IPS-NIHi7 (cell line): ENCODE measurements at regions not wholly inside any gene's neighbourhood (a gene's known extent, or its start where the extent isn't known, plus 50 kb on each side); places are given as distances from the start of the nearest gene placed in this dataset.
"Not testable (repeated sequence)": the region's sequence is repeated elsewhere in the genome, so short reads cannot be mapped to it uniquely, and the experiment has no call there.

ENCODE experiments used
- DNase-seq: peaks from one replicate; pipeline ENCODE4 v3.0.0; 2012; ENCODE audit warnings: mixed read lengths; ENCODE audit errors: extremely low spot score

- no peak for DNase-seq
Measured at GRCh38 chrX:122196343-122196742, 987.7 kb upstream of the GRIA3 start.

- peak; percentile 20 for DNase-seq
Measured at GRCh38 chrX:122203399-122203798, 980.7 kb upstream of the GRIA3 start.

GRCh38 chrX:122218666-122219065, 965.4 kb upstream of the GRIA3 start:
- DNase-seq, result no peak

GRCh38 chrX:122219226-122219625, 964.9 kb upstream of the GRIA3 start:
- DNase-seq, result no peak

- no peak for DNase-seq
Measured at GRCh38 chrX:122219735-122220134, 964.3 kb upstream of the GRIA3 start.

GRCh38 chrX:122220644-122221373, 963.3 kb upstream of the GRIA3 start:
- peak; percentile 62 for DNase-seq

- not testable (repeated sequence) for DNase-seq
Measured at GRCh38 chrX:122221810-122222209, 962.3 kb upstream of the GRIA3 start.

GRCh38 chrX:122224137-122224536, 959.9 kb upstream of the GRIA3 start:
- not testable (repeated sequence) for DNase-seq

GRCh38 chrX:122238801-122239200, 945.3 kb upstream of the GRIA3 start:
- DNase-seq, result no peak

- DNase-seq, result no peak
Measured at GRCh38 chrX:122241959-122242358, 942.1 kb upstream of the GRIA3 start.

GRCh38 chrX:122244080-122244479, 940.0 kb upstream of the GRIA3 start:
- DNase-seq, result no peak

GRCh38 chrX:122245175-122245574, 938.9 kb upstream of the GRIA3 start:
- no peak for DNase-seq

GRCh38 chrX:122245943-122246342, 938.1 kb upstream of the GRIA3 start:
- DNase-seq, result no peak

GRCh38 chrX:122246937-122247336, 937.1 kb upstream of the GRIA3 start:
- DNase-seq, result no peak

- no peak for DNase-seq
Measured at GRCh38 chrX:122248681-122249080, 935.4 kb upstream of the GRIA3 start.

GRCh38 chrX:122252454-122252853, 931.6 kb upstream of the GRIA3 start:
- no peak for DNase-seq

- DNase-seq, result no peak
Measured at GRCh38 chrX:122268353-122268752, 915.7 kb upstream of the GRIA3 start.

- no peak for DNase-seq
Measured at GRCh38 chrX:122269243-122269781, 914.8 kb upstream of the GRIA3 start.

GRCh38 chrX:122270809-122271494, 913.1 kb upstream of the GRIA3 start:
- DNase-seq, result no peak

GRCh38 chrX:122272011-122272410, 912.1 kb upstream of the GRIA3 start:
- no peak for DNase-seq

GRCh38 chrX:122279746-122280145, 904.3 kb upstream of the GRIA3 start:
- no peak for DNase-seq

- DNase-seq, result not testable (repeated sequence)
Measured at GRCh38 chrX:122299822-122300221, 884.3 kb upstream of the GRIA3 start.

GRCh38 chrX:122301491-122301890, 882.6 kb upstream of the GRIA3 start:
- no peak for DNase-seq
